HL-60 (cell line): ENCODE measurements at regions not wholly inside any gene's neighbourhood (a gene's known extent, or its start where the extent isn't known, plus 50 kb on each side); places are given as distances from the start of the nearest gene placed in this dataset.

Experiments
- GABPA ChIP-seq: IDR thresholded peaks from 2 replicates; pipeline ENCODE4 v1.6.1; 2012; ENCODE audit warnings: low read depth
- POLR2AphosphoS5 ChIP-seq: IDR thresholded peaks from 2 replicates; pipeline ENCODE4 v1.6.1; 2012; ENCODE audit warnings: low read depth
- SPI1 ChIP-seq: IDR thresholded peaks from 2 replicates; pipeline ENCODE4 v1.6.1; 2012; ENCODE audit warnings: low read depth, mild to moderate bottlenecking, borderline replicate concordance
- TF ChIP-seq, protein P1 (sequence below): IDR thresholded peaks from one replicate; pipeline ENCODE4 v1.5.1; 2011; ENCODE audit warnings: low read length, control low read depth, inconsistent platforms; ENCODE audit not compliant: insufficient read depth

GRCh38 chr12:87690236-87690810 is 338.9 kb downstream of the C12orf50 start:
- TF ChIP-seq GABPA, result no peak
- TF ChIP-seq, protein P1, sequence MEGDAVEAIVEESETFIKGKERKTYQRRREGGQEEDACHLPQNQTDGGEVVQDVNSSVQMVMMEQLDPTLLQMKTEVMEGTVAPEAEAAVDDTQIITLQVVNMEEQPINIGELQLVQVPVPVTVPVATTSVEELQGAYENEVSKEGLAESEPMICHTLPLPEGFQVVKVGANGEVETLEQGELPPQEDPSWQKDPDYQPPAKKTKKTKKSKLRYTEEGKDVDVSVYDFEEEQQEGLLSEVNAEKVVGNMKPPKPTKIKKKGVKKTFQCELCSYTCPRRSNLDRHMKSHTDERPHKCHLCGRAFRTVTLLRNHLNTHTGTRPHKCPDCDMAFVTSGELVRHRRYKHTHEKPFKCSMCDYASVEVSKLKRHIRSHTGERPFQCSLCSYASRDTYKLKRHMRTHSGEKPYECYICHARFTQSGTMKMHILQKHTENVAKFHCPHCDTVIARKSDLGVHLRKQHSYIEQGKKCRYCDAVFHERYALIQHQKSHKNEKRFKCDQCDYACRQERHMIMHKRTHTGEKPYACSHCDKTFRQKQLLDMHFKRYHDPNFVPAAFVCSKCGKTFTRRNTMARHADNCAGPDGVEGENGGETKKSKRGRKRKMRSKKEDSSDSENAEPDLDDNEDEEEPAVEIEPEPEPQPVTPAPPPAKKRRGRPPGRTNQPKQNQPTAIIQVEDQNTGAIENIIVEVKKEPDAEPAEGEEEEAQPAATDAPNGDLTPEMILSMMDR, result no peak
- no peak for TF ChIP-seq POLR2AphosphoS5
- no peak for TF ChIP-seq SPI1
